Neural progenitor cell (in vitro differentiated cells): ENCODE measurements at regions not wholly inside any gene's neighbourhood (a gene's known extent, or its start where the extent isn't known, plus 50 kb on each side); places are given as distances from the start of the nearest gene placed in this dataset.

Source experiments
- EZH2phosphoT487 ChIP-seq: fragments of 200-600 bp; sonication (generic); IDR thresholded peaks from 2 replicates; pipeline ENCODE4 v1.6.1; 2017; ENCODE audit warnings: antibody characterized with exemption
- TF ChIP-seq, protein P1 (sequence below): fragments of 200-600 bp; sonication (generic); IDR thresholded peaks from 2 replicates; pipeline ENCODE4 v1.5.1; 2017; ENCODE audit warnings: antibody characterized with exemption, mild to moderate bottlenecking

DNA sequence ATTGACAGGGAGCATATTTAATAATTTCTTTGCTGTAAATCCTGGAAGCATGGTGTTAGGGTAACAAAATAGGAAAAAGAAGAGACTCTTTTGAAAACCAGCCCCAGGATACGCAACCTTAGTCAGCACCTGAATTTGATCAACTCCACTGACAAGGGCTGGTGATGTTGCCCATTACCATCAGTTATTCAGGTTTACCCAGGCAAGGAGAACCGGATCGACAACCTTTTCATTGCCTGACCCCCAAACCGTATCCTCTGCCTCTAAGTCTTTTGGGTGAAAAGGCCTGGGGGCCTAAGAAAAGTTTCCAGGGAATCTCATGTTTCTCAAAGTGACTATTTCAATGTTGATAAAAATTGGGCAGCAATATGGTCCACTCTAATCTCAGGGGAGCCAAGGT, 313.3 kb downstream of the KBTBD8 start:
- no peak for TF ChIP-seq EZH2phosphoT487
- TF ChIP-seq, protein P1, sequence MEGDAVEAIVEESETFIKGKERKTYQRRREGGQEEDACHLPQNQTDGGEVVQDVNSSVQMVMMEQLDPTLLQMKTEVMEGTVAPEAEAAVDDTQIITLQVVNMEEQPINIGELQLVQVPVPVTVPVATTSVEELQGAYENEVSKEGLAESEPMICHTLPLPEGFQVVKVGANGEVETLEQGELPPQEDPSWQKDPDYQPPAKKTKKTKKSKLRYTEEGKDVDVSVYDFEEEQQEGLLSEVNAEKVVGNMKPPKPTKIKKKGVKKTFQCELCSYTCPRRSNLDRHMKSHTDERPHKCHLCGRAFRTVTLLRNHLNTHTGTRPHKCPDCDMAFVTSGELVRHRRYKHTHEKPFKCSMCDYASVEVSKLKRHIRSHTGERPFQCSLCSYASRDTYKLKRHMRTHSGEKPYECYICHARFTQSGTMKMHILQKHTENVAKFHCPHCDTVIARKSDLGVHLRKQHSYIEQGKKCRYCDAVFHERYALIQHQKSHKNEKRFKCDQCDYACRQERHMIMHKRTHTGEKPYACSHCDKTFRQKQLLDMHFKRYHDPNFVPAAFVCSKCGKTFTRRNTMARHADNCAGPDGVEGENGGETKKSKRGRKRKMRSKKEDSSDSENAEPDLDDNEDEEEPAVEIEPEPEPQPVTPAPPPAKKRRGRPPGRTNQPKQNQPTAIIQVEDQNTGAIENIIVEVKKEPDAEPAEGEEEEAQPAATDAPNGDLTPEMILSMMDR = no peak
